ENCODE measurements at regions not wholly inside any gene's neighbourhood (a gene's known extent, or its start where the extent isn't known, plus 50 kb on each side); places are given as distances from the start of the nearest gene placed in this dataset.

- TF ChIP-seq, protein P1, sequence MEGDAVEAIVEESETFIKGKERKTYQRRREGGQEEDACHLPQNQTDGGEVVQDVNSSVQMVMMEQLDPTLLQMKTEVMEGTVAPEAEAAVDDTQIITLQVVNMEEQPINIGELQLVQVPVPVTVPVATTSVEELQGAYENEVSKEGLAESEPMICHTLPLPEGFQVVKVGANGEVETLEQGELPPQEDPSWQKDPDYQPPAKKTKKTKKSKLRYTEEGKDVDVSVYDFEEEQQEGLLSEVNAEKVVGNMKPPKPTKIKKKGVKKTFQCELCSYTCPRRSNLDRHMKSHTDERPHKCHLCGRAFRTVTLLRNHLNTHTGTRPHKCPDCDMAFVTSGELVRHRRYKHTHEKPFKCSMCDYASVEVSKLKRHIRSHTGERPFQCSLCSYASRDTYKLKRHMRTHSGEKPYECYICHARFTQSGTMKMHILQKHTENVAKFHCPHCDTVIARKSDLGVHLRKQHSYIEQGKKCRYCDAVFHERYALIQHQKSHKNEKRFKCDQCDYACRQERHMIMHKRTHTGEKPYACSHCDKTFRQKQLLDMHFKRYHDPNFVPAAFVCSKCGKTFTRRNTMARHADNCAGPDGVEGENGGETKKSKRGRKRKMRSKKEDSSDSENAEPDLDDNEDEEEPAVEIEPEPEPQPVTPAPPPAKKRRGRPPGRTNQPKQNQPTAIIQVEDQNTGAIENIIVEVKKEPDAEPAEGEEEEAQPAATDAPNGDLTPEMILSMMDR (conservative IDR thresholded peaks at IDR 0.05) = no peak
- no peak for TF ChIP-seq EZH2 (IDR thresholded peaks at IDR 0.05; ENCODE audit: low read depth)
Observed at GRCh38 chr15:62988701-62989100, 53.8 kb upstream of the TPM1 start.
